Neural cell (in vitro differentiated cells): ENCODE measurements at regions not wholly inside any gene's neighbourhood (a gene's known extent, or its start where the extent isn't known, plus 50 kb on each side); places are given as distances from the start of the nearest gene placed in this dataset.

ENCODE experiments used
- EP300 ChIP-seq: fragments of 450-650 bp; conservative IDR thresholded peaks from 2 replicates; pipeline ENCODE4 v1.6.1; 2014; ENCODE audit warnings: antibody characterized with exemption, mild to moderate bottlenecking, moderate library complexity; ENCODE audit not compliant: poor library complexity, severe bottlenecking
- EZH2 ChIP-seq: fragments of 200-600, 300-800 bp; shearing (Covaris generic), sonication (generic); IDR thresholded peaks from 2 replicates; pipeline ENCODE4 v1.6.1; 2014; ENCODE audit warnings: antibody characterized with exemption, low read length, borderline replicate concordance, mild to moderate bottlenecking; ENCODE audit not compliant: insufficient read depth, poor library complexity, severe bottlenecking
- POLR2AphosphoS5 ChIP-seq: IDR thresholded peaks from 2 replicates; pipeline ENCODE4 v1.6.1; 2012
- RAD21 ChIP-seq: fragments of 450-650 bp; conservative IDR thresholded peaks from 2 replicates; pipeline ENCODE4 v1.6.1; 2014; ENCODE audit warnings: antibody characterized with exemption, mild to moderate bottlenecking, moderate library complexity
- SMC3 ChIP-seq: fragments of 450-650 bp; conservative IDR thresholded peaks from 2 replicates; pipeline ENCODE4 v1.6.1; 2014; ENCODE audit warnings: antibody characterized with exemption, mild to moderate bottlenecking, moderate library complexity; ENCODE audit not compliant: poor library complexity
- TAF1 ChIP-seq: IDR thresholded peaks from 2 replicates; pipeline ENCODE4 v1.6.1; 2012; ENCODE audit warnings: low read depth
- TF ChIP-seq, protein P1 (sequence below): fragments of 450-650 bp; IDR thresholded peaks from 2 replicates; pipeline ENCODE4 v1.5.1; 2014; ENCODE audit warnings: antibody characterized with exemption, mild to moderate bottlenecking, moderate library complexity; ENCODE audit not compliant: poor library complexity, severe bottlenecking
- TF ChIP-seq, protein P2 (sequence below): IDR thresholded peaks from 2 replicates; pipeline ENCODE4 v1.6.1; 2012; ENCODE audit warnings: borderline replicate concordance

- TF ChIP-seq, protein P1, sequence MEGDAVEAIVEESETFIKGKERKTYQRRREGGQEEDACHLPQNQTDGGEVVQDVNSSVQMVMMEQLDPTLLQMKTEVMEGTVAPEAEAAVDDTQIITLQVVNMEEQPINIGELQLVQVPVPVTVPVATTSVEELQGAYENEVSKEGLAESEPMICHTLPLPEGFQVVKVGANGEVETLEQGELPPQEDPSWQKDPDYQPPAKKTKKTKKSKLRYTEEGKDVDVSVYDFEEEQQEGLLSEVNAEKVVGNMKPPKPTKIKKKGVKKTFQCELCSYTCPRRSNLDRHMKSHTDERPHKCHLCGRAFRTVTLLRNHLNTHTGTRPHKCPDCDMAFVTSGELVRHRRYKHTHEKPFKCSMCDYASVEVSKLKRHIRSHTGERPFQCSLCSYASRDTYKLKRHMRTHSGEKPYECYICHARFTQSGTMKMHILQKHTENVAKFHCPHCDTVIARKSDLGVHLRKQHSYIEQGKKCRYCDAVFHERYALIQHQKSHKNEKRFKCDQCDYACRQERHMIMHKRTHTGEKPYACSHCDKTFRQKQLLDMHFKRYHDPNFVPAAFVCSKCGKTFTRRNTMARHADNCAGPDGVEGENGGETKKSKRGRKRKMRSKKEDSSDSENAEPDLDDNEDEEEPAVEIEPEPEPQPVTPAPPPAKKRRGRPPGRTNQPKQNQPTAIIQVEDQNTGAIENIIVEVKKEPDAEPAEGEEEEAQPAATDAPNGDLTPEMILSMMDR: no peak
- TF ChIP-seq SMC3: no peak
- TF ChIP-seq POLR2AphosphoS5: no peak
- TF ChIP-seq RAD21: no peak
- no peak for TF ChIP-seq EZH2
- TF ChIP-seq, protein P2, sequence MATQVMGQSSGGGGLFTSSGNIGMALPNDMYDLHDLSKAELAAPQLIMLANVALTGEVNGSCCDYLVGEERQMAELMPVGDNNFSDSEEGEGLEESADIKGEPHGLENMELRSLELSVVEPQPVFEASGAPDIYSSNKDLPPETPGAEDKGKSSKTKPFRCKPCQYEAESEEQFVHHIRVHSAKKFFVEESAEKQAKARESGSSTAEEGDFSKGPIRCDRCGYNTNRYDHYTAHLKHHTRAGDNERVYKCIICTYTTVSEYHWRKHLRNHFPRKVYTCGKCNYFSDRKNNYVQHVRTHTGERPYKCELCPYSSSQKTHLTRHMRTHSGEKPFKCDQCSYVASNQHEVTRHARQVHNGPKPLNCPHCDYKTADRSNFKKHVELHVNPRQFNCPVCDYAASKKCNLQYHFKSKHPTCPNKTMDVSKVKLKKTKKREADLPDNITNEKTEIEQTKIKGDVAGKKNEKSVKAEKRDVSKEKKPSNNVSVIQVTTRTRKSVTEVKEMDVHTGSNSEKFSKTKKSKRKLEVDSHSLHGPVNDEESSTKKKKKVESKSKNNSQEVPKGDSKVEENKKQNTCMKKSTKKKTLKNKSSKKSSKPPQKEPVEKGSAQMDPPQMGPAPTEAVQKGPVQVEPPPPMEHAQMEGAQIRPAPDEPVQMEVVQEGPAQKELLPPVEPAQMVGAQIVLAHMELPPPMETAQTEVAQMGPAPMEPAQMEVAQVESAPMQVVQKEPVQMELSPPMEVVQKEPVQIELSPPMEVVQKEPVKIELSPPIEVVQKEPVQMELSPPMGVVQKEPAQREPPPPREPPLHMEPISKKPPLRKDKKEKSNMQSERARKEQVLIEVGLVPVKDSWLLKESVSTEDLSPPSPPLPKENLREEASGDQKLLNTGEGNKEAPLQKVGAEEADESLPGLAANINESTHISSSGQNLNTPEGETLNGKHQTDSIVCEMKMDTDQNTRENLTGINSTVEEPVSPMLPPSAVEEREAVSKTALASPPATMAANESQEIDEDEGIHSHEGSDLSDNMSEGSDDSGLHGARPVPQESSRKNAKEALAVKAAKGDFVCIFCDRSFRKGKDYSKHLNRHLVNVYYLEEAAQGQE: no peak
- TF ChIP-seq EP300: no peak
- no peak for TF ChIP-seq TAF1
Observed at GRCh38 chr7:19392246-19392645, 247.0 kb upstream of the FERD3L start.
